ENCODE measurements at regions not wholly inside any gene's neighbourhood (a gene's known extent, or its start where the extent isn't known, plus 50 kb on each side); places are given as distances from the start of the nearest gene placed in this dataset.
"Not testable (repeated sequence)": the region's sequence is repeated elsewhere in the genome, so short reads cannot be mapped to it uniquely, and the experiment has no call there.

- DNase-seq = no peak
Observed at GRCh38 chr2:365367-366275, 77.7 kb upstream of the ALKAL2 start.

- DNase-seq = no peak
Observed at GRCh38 chr2:363824-364470, 76.1 kb upstream of the ALKAL2 start.

- no peak for DNase-seq
Observed at GRCh38 chr2:362924-363323, 75.0 kb upstream of the ALKAL2 start.

GRCh38 chr2:360124-360523 lies 72.2 kb upstream of the ALKAL2 start:
- no peak for DNase-seq

GRCh38 chr2:359047-359446 lies 71.2 kb upstream of the ALKAL2 start:
- no peak for DNase-seq

- DNase-seq = no peak
Observed at GRCh38 chr2:357811-358210, 69.9 kb upstream of the ALKAL2 start.

- not testable (repeated sequence) for DNase-seq
Observed at GRCh38 chr2:356304-356703, 68.4 kb upstream of the ALKAL2 start.

GRCh38 chr2:355773-356172 lies 67.9 kb upstream of the ALKAL2 start:
- no peak for DNase-seq

GRCh38 chr2:352696-353095 lies 64.8 kb upstream of the ALKAL2 start:
- no peak for DNase-seq

- no peak for DNase-seq
Observed at GRCh38 chr2:349390-349789, 61.5 kb upstream of the ALKAL2 start.

- DNase-seq = no peak
Observed at GRCh38 chr2:348361-348916, 60.5 kb upstream of the ALKAL2 start.

- no peak for DNase-seq
Observed at GRCh38 chr2:344811-345210, 56.9 kb upstream of the ALKAL2 start.

- DNase-seq = no peak
Observed at GRCh38 chr2:343355-343754, 55.5 kb upstream of the ALKAL2 start.

GRCh38 chr2:341912-342311 lies 54.0 kb upstream of the ALKAL2 start:
- DNase-seq = no peak

- DNase-seq = no peak
Observed at GRCh38 chr2:341017-341542, 53.2 kb upstream of the ALKAL2 start.
